ENCODE measurements at regions not wholly inside any gene's neighbourhood (a gene's known extent, or its start where the extent isn't known, plus 50 kb on each side); places are given as distances from the start of the nearest gene placed in this dataset.

DNA sequence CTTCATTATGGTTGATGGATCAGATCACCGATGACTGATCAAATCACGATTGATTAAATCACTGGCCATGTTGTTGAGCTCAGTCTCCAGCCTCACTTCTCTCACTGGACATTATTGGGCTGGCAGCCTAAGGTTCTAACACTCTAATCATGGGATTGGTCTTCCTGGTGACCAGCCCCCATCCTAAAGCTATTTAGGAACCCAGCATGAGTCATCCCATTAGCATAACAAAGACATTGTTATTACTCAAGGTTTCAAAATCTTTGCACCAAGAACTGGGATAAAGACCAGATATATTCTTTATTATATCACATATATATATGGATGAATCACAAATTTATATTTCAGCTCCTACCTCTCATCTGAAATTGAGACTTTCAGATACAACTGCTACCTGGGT is 272.1 kb upstream of the IL12B start:
- ATAC-seq (ENCODE audit: low read depth) (no peak), DNase-seq (ENCODE audit: low spot score in 2 of 2) (no peak)
- Mint-ChIP-seq H3K36me3 (peaks cover 19% of the 10 kb centered on the region), H3K4me1 (peaks cover 5% of the 10 kb centered on the region), H3K27ac (no peak overlapping the region), H3K9me3 (peaks cover 12% of the 10 kb centered on the region), H3K27me3 (peaks cover 3% of the 10 kb centered on the region), H3K4me3 (no peak overlapping the region)

- DNase-seq (ENCODE audit: low spot score in 2 of 2), result no peak
- H3K27ac Mint-ChIP-seq, result no peak overlapping the region
- H3K4me1 Mint-ChIP-seq, result peaks cover 5% of the 10 kb centered on the region
- H3K9me3 Mint-ChIP-seq, result peaks cover 10% of the 10 kb centered on the region
- H3K4me3 Mint-ChIP-seq, result no peak overlapping the region
- ATAC-seq (ENCODE audit: low read depth), result no peak
- H3K36me3 Mint-ChIP-seq, result peaks cover 8% of the 10 kb centered on the region
- H3K27me3 Mint-ChIP-seq, result peaks cover 3% of the 10 kb centered on the region
Observed at GRCh38 chr5:159605585-159605984, 275.3 kb upstream of the IL12B start.

DNA sequence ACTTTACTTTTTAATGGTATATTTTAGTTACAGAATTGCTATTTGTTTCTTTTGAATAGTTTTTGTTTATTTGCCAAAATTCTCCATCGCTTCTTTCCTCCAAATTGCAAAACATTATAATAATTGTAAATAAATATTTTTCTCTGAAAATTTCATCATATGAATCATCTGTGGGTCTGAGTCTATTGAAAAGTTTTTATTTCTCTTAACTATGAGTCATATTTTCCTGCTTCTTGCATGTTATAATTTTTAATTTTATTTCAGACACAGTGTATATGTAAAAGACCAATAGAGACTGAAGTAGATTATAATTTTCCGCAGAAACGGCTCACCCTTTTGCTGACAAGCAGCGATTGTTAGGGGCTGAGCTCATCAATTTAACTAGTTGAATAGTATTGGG is 279.1 kb upstream of the IL12B start:
- Mint-ChIP-seq H3K27me3 (peaks cover 2% of the 10 kb centered on the region), H3K27ac (no peak overlapping the region), H3K4me3 (no peak overlapping the region), H3K4me1 (no peaks in the 10 kb centered on the region), H3K9me3 (peaks cover 3% of the 10 kb centered on the region), H3K36me3 (peaks cover 3% of the 10 kb centered on the region)
- DNase-seq (ENCODE audit: low spot score in 2 of 2) (no peak), ATAC-seq (ENCODE audit: low read depth) (no peak)

DNA sequence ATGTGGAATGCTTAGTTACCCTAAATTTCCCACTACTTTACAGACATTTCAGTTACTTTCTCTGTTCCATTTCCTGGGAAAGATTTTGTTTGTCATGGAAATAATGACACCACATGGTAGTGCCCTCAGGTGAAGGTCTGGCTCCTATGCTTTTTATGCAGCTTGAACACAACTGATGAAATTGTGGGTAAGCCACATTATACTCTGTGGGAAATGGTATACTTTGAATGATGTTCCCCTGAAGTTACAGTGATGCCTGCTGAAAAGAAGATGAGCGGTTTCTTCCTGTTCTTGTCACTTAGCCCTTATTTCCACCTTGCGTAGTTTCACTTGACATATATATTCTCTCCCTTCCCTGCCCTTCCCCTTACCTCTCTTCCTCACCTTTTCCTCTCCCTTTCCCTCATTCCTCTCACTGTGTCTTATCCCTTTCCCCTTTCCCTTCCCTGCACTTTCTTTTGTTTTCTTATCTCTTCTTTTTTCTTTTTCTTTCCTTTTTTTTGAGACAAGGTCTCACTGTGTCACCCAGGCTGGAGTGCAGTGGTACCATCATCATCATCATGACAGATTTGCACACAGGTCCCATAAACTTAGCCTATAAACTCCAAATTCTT is 280.8 kb upstream of the IL12B start:
- Mint-ChIP-seq H3K27me3 (peaks cover 2% of the 10 kb centered on the region), H3K36me3 (peaks cover 3% of the 10 kb centered on the region), H3K4me3 (no peak overlapping the region), H3K9me3 (peaks cover 3% of the 10 kb centered on the region), H3K4me1 (no peaks in the 10 kb centered on the region), H3K27ac (no peak overlapping the region)
- no peak for ATAC-seq (ENCODE audit: low read depth)
- DNase-seq (ENCODE audit: low spot score in 2 of 2), result no peak

- Mint-ChIP-seq H3K27me3 (peaks cover 4% of the 10 kb centered on the region), H3K4me3 (no peak overlapping the region), H3K36me3 (peaks cover 12% of the 10 kb centered on the region), H3K27ac (no peak overlapping the region), H3K9me3 (peaks cover 2% of the 10 kb centered on the region), H3K4me1 (no peaks in the 10 kb centered on the region)
- DNase-seq (ENCODE audit: low spot score in 2 of 2) (no peak), ATAC-seq (ENCODE audit: low read depth) (no peak)
Observed at GRCh38 chr5:159616952-159617351, 286.7 kb upstream of the IL12B start.

DNA sequence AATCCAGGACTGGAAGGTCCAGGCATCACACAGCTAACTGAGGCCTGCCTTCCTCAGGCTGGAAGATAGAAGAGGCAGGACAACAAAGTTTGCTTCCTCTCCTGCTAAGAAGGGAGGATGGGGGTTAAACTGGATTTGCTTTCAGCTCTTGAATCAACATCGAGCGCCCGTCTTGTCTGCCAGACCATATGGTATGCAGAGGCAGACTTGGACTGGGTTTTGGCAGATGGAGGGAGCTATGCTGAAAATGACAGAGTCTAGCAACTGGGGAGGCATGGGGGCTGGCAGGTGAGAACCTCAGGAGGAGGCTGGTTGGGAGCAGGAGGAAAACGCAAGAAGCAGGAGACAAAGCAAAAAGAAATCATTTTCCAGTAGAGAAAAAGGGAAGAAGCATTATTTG is 289.5 kb upstream of the IL12B start:
- no peak for ATAC-seq (ENCODE audit: low read depth)
- Mint-ChIP-seq H3K27ac (no peak overlapping the region), H3K9me3 (peaks cover 14% of the 10 kb centered on the region), H3K36me3 (peaks cover 18% of the 10 kb centered on the region), H3K27me3 (peaks cover 3% of the 10 kb centered on the region), H3K4me3 (no peak overlapping the region), H3K4me1 (no peaks in the 10 kb centered on the region)
- DNase-seq (ENCODE audit: low spot score in 2 of 2), result no peak

GRCh38 chr5:159620853-159621540 is 290.7 kb upstream of the IL12B start:
- no peak for ATAC-seq (ENCODE audit: low read depth)
- Mint-ChIP-seq H3K4me3 (no peak overlapping the region), H3K9me3 (peaks cover 17% of the 10 kb centered on the region), H3K27ac (no peak overlapping the region), H3K4me1 (no peaks in the 10 kb centered on the region), H3K36me3 (peaks cover 18% of the 10 kb centered on the region), H3K27me3 (peaks cover 3% of the 10 kb centered on the region)
- no peak for DNase-seq (ENCODE audit: low spot score in 2 of 2)

- peaks cover 7% of the 10 kb centered on the region for H3K9me3 Mint-ChIP-seq
- no peak overlapping the region for H3K27ac Mint-ChIP-seq
- H3K4me3 Mint-ChIP-seq, result no peak overlapping the region
- no peaks in the 10 kb centered on the region for H3K4me1 Mint-ChIP-seq
- peaks cover 1% of the 10 kb centered on the region for H3K27me3 Mint-ChIP-seq
- ATAC-seq (ENCODE audit: low read depth), result no peak
- DNase-seq (ENCODE audit: low spot score in 2 of 2), result no peak
- peaks cover 3% of the 10 kb centered on the region for H3K36me3 Mint-ChIP-seq
Observed at GRCh38 chr5:159628703-159629102, 287.6 kb upstream of the ADRA1B start.

- H3K4me3 Mint-ChIP-seq, result no peak overlapping the region
Observed at GRCh38 chr5:159629158-159629557, 287.1 kb upstream of the ADRA1B start.

GRCh38 chr5:159630545-159630944 is 285.7 kb upstream of the ADRA1B start:
- Mint-ChIP-seq H3K4me1 (no peaks in the 10 kb centered on the region), H3K36me3 (no peaks in the 10 kb centered on the region), H3K27me3 (peaks cover 1% of the 10 kb centered on the region), H3K27ac (peak overlapping the region; percentile 1), H3K9me3 (peaks cover 1% of the 10 kb centered on the region), H3K4me3 (no peak overlapping the region)
- ATAC-seq (ENCODE audit: low read depth), result no peak
- no peak for DNase-seq (ENCODE audit: low spot score in 2 of 2)

More at GRCh38 chr5:159629158-159629557, 287.1 kb upstream of the ADRA1B start:
- DNase-seq (ENCODE audit: low spot score in 2 of 2), result no peak
- H3K27me3 Mint-ChIP-seq, result peaks cover 1% of the 10 kb centered on the region
- peaks cover 7% of the 10 kb centered on the region for H3K9me3 Mint-ChIP-seq
- peaks cover 3% of the 10 kb centered on the region for H3K36me3 Mint-ChIP-seq
- H3K4me1 Mint-ChIP-seq, result no peaks in the 10 kb centered on the region
- no peak for ATAC-seq (ENCODE audit: low read depth)
- no peak overlapping the region for H3K27ac Mint-ChIP-seq

DNA sequence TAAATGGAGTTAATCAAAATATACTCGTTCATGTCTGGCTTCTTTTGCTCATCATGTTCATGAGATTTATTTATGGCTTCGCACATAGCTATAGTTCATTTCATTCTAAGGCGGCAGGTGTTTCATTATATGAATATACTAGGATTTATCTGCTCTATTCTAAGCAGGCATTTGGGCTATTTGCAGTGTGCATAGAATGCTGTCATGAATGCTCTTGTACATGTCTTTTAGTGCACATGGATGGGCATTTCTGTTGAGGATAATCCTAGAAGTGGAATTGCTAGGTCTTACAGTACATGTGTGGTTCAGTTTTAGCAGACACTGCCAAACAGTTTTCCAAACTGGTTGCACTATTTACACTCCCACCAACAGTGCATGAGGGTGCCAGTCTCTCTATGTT is 285.3 kb upstream of the ADRA1B start:
- Mint-ChIP-seq H3K27ac (no peak overlapping the region), H3K4me3 (no peak overlapping the region), H3K4me1 (no peaks in the 10 kb centered on the region), H3K36me3 (no peaks in the 10 kb centered on the region), H3K9me3 (no peaks in the 10 kb centered on the region), H3K27me3 (peaks cover 1% of the 10 kb centered on the region)
- no peak for ATAC-seq (ENCODE audit: low read depth)
- DNase-seq (ENCODE audit: low spot score in 2 of 2), result no peak

DNA sequence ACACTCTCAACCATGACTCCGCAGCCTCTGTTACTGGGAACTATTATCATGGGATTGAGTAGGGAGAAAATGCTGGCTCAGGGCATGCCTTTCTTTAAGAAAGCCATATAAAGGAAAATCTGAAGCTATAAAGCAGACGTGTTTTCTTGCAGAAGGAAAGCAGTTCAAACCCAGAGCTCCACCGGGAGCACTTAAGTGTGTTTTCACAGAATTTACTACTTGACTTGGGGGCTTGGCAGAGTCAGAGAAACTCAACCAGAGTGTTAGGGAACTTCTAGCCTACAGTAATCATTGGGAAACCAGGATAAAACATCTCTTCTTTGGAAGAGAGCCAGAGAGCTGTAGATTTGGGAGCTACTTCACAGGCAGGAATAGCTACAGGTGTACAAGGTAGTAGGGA is 283.4 kb upstream of the ADRA1B start:
- Mint-ChIP-seq H3K27me3 (peaks cover 1% of the 10 kb centered on the region), H3K9me3 (peaks cover 8% of the 10 kb centered on the region), H3K36me3 (no peaks in the 10 kb centered on the region), H3K4me1 (no peaks in the 10 kb centered on the region), H3K27ac (no peak overlapping the region), H3K4me3 (no peak overlapping the region)
- no peak for ATAC-seq (ENCODE audit: low read depth)
- no peak for DNase-seq (ENCODE audit: low spot score in 2 of 2)

DNA sequence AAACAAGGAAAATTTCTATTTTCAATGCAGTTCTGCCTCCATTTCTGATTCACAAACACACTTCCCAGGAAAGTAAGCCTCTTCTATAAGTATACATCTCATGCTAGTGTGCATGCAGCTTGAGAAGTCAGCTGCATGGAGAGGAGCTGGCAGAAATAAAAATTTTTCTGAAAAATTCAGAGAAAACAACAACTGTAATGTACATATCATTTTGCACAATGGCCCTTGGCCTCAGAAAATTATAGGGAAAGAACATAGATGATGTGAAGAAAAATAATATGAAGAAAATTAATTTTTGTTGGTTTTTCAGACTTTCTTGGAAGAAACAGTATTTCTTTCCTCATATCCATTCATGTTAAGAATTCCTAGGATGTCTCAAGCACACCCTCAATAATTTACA is 277.8 kb upstream of the ADRA1B start:
- Mint-ChIP-seq H3K4me3 (no peak overlapping the region), H3K27ac (no peak overlapping the region), H3K9me3 (peaks cover 8% of the 10 kb centered on the region), H3K36me3 (no peaks in the 10 kb centered on the region), H3K4me1 (no peaks in the 10 kb centered on the region), H3K27me3 (no peaks in the 10 kb centered on the region)
- no peak for DNase-seq (ENCODE audit: low spot score in 2 of 2)
- ATAC-seq (ENCODE audit: low read depth), result no peak

DNA sequence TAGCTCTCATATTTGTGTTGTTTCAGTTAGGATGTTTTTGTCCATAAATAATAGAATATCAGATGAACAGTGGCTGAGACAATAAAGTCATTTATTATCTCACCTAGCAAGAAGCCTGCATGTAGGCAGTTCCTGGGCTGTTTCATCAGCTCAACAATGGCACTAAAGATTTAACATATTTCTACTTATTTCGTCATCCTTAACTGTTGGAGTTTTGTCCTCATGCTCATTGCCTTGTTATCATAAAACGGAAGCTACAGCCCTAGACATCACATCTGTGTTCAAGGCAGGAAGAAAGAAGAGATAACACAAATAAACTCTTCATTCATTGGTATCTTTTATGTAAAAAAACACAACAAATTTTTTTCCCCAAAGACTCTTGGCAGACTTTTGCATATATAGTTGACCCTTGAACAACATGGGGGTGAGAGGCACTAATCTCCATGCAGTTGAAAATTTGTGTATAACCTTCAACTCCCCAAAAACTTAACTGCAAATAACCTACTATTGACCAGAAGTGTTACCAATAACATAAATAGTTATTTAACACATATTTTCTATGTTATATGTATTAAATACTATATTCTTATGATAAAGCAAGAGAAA is 277.2 kb upstream of the ADRA1B start:
- Mint-ChIP-seq H3K27ac (no peak overlapping the region), H3K4me3 (no peak overlapping the region), H3K36me3 (no peaks in the 10 kb centered on the region), H3K9me3 (peaks cover 8% of the 10 kb centered on the region), H3K27me3 (no peaks in the 10 kb centered on the region), H3K4me1 (no peaks in the 10 kb centered on the region)
- DNase-seq (ENCODE audit: low spot score in 2 of 2) (no peak), ATAC-seq (ENCODE audit: low read depth) (no peak)

- H3K4me3 Mint-ChIP-seq, result no peak overlapping the region
- no peaks in the 10 kb centered on the region for H3K27me3 Mint-ChIP-seq
- no peak for ATAC-seq (ENCODE audit: low read depth)
- H3K27ac Mint-ChIP-seq, result no peak overlapping the region
- H3K9me3 Mint-ChIP-seq, result peaks cover 8% of the 10 kb centered on the region
- H3K36me3 Mint-ChIP-seq, result no peaks in the 10 kb centered on the region
- H3K4me1 Mint-ChIP-seq, result no peaks in the 10 kb centered on the region
- no peak for DNase-seq (ENCODE audit: low spot score in 2 of 2)
Observed at GRCh38 chr5:159639590-159639989, 276.7 kb upstream of the ADRA1B start.

Data from memory B cell (primary cell).